ENCODE measurements at regions not wholly inside any gene's neighbourhood (a gene's known extent, or its start where the extent isn't known, plus 50 kb on each side); places are given as distances from the start of the nearest gene placed in this dataset.

DNA sequence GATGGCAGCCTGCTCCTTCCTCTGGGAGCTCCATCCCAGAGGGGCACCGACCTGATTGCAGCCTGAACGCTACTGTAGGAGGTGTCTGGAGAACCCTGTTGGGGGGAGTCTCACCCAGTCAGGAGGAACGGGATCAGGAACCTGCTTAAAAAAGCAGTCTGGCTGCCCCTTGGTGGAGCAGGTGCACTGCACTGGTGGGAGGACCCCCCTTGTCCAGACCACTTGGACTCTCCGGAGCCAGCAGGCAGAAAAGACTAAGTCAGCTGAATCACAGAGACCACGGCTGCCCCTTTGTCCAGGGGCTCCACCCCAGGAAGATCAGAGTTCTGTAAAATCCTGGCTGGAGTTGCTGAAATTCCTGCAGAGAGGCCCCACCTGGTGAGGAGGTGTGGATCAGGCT is 67.3 kb upstream of the MAGEB18 start:
- no peak for DNase-seq (ENCODE audit: low read depth in 1 of 2, low spot score in 1 of 2)
- no peak overlapping the region for H3K4me3 ChIP-seq (replicated peaks; ENCODE audit: insufficient read depth, low read length)
- H3K27me3 ChIP-seq (ENCODE audit: insufficient read depth, poor library complexity, severe bottlenecking): no peaks in the 10 kb centered on the region
- no peak overlapping the region for H3K27ac ChIP-seq (replicated peaks)
- TF ChIP-seq, protein P1, sequence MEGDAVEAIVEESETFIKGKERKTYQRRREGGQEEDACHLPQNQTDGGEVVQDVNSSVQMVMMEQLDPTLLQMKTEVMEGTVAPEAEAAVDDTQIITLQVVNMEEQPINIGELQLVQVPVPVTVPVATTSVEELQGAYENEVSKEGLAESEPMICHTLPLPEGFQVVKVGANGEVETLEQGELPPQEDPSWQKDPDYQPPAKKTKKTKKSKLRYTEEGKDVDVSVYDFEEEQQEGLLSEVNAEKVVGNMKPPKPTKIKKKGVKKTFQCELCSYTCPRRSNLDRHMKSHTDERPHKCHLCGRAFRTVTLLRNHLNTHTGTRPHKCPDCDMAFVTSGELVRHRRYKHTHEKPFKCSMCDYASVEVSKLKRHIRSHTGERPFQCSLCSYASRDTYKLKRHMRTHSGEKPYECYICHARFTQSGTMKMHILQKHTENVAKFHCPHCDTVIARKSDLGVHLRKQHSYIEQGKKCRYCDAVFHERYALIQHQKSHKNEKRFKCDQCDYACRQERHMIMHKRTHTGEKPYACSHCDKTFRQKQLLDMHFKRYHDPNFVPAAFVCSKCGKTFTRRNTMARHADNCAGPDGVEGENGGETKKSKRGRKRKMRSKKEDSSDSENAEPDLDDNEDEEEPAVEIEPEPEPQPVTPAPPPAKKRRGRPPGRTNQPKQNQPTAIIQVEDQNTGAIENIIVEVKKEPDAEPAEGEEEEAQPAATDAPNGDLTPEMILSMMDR (IDR thresholded peaks at IDR 0.05; ENCODE audit: insufficient read depth, low read length): no peak
- TF ChIP-seq REST (IDR thresholded peaks at IDR 0.05; ENCODE audit: insufficient replicate concordance, low read depth): no peak

DNA sequence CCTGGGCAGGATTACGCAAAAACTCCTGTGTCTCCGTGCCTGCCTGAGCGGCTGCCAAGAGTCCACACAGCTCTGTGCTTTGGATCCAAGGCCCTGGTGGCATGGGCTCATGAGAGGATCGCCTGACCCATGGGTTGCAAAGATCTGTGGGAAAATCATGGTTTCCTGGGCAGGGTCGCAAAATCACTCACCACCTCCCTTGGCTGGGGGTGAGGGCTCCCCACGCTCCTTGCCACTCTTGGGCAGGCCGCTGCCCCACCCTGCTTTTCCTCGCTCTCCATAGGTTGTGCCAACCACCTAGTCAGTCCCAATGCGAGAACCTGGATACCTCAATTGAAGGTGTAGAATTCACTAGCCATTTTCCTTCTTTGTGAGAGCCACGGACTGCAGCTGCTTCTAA is 66.5 kb upstream of the MAGEB18 start:
- Histone ChIP-seq H3K27ac (replicated peaks) (no peak overlapping the region), H3K27me3 (ENCODE audit: insufficient read depth, poor library complexity, severe bottlenecking) (no peaks in the 10 kb centered on the region), H3K4me3 (replicated peaks; ENCODE audit: insufficient read depth, low read length) (no peak overlapping the region)
- no peak for DNase-seq (ENCODE audit: low read depth in 1 of 2, low spot score in 1 of 2)
- TF ChIP-seq, protein P1 (IDR thresholded peaks at IDR 0.05; ENCODE audit: insufficient read depth, low read length): no peak
- TF ChIP-seq POLR2AphosphoS5 (IDR thresholded peaks at IDR 0.05; ENCODE audit: low read depth): no peak
- no peak for TF ChIP-seq GABPA (IDR thresholded peaks at IDR 0.05; ENCODE audit: low read depth)
- no peak for TF ChIP-seq SPI1 (IDR thresholded peaks at IDR 0.05; ENCODE audit: borderline replicate concordance, low read depth)
- no peak for TF ChIP-seq REST (IDR thresholded peaks at IDR 0.05; ENCODE audit: insufficient replicate concordance, low read depth)

- Histone ChIP-seq H3K27me3 (ENCODE audit: insufficient read depth, poor library complexity, severe bottlenecking) (no peaks in the 10 kb centered on the region), H3K4me3 (replicated peaks; ENCODE audit: insufficient read depth, low read length) (no peak overlapping the region), H3K27ac (replicated peaks) (no peak overlapping the region)
- TF ChIP-seq, protein P1 (IDR thresholded peaks at IDR 0.05; ENCODE audit: insufficient read depth, low read length): no peak
- no peak for TF ChIP-seq REST (IDR thresholded peaks at IDR 0.05; ENCODE audit: insufficient replicate concordance, low read depth)
- TF ChIP-seq SPI1 (IDR thresholded peaks at IDR 0.05; ENCODE audit: borderline replicate concordance, low read depth): no peak
- no peak for TF ChIP-seq POLR2AphosphoS5 (IDR thresholded peaks at IDR 0.05; ENCODE audit: low read depth)
- TF ChIP-seq GABPA (IDR thresholded peaks at IDR 0.05; ENCODE audit: low read depth): no peak
- no peak for DNase-seq (ENCODE audit: low read depth in 1 of 2, low spot score in 1 of 2)
Observed at GRCh38 chrX:26083093-26083492, 55.0 kb upstream of the MAGEB18 start.
